ENCODE measurements at regions not wholly inside any gene's neighbourhood (a gene's known extent, or its start where the extent isn't known, plus 50 kb on each side); places are given as distances from the start of the nearest gene placed in this dataset.

GRCh38 chr12:111107392-111108178, 187.2 kb upstream of the MYL2 start:
- DNase-seq = no peak

- DNase-seq = no peak
These were observed 184.9 kb upstream of the MYL2 start for GRCh38 chr12:111105294-111105693.

GRCh38 chr12:111103583-111103982, 183.2 kb upstream of the MYL2 start:
- no peak for DNase-seq

GRCh38 chr12:111102102-111102739, 181.8 kb upstream of the MYL2 start:
- no peak for DNase-seq

GRCh38 chr12:111101003-111101402, 180.6 kb upstream of the MYL2 start:
- DNase-seq = no peak

- DNase-seq = no peak
These were observed 180.2 kb upstream of the MYL2 start for GRCh38 chr12:111100554-111100953.

- no peak for DNase-seq
These were observed 179.6 kb upstream of the MYL2 start for GRCh38 chr12:111100003-111100402.

- no peak for DNase-seq
These were observed 178.8 kb upstream of the MYL2 start for GRCh38 chr12:111099186-111099585.

GRCh38 chr12:111094157-111095010, 174.0 kb upstream of the MYL2 start:
- no peak for DNase-seq

GRCh38 chr12:111093428-111094142, 173.2 kb upstream of the MYL2 start:
- no peak for DNase-seq

- DNase-seq = no peak
These were observed 170.7 kb upstream of the MYL2 start for GRCh38 chr12:111091051-111091450.

- DNase-seq = no peak
These were observed 169.2 kb upstream of the MYL2 start for GRCh38 chr12:111089616-111090015.

GRCh38 chr12:111088409-111088808, 168.0 kb upstream of the MYL2 start:
- DNase-seq = no peak

GRCh38 chr12:111086947-111087700, 166.7 kb upstream of the MYL2 start:
- no peak for DNase-seq

GRCh38 chr12:111085096-111085495, 164.7 kb upstream of the MYL2 start:
- DNase-seq = no peak

GRCh38 chr12:111084605-111085004, 164.2 kb upstream of the MYL2 start:
- no peak for DNase-seq

- DNase-seq = no peak
These were observed 163.8 kb upstream of the MYL2 start for GRCh38 chr12:111084158-111084557.

- DNase-seq = no peak
These were observed 161.2 kb upstream of the MYL2 start for GRCh38 chr12:111081600-111081999.

- no peak for DNase-seq
These were observed 158.4 kb upstream of the MYL2 start for GRCh38 chr12:111078731-111079130.

GRCh38 chr12:111076611-111077451, 156.5 kb upstream of the MYL2 start:
- DNase-seq = no peak

- no peak for DNase-seq
These were observed 155.8 kb upstream of the MYL2 start for GRCh38 chr12:111076199-111076598.

All from stimulated activated CD8-positive, alpha-beta memory T cell treated with anti-CD3 and anti-CD28 coated beads, Interleukin-4, amount 100 ng/mL, for 48 hours (primary cell).